ENCODE measurements at regions not wholly inside any gene's neighbourhood (a gene's known extent, or its start where the extent isn't known, plus 50 kb on each side); places are given as distances from the start of the nearest gene placed in this dataset.
"Not testable (repeated sequence)": the region's sequence is repeated elsewhere in the genome, so short reads cannot be mapped to it uniquely, and the experiment has no call there.

DNA sequence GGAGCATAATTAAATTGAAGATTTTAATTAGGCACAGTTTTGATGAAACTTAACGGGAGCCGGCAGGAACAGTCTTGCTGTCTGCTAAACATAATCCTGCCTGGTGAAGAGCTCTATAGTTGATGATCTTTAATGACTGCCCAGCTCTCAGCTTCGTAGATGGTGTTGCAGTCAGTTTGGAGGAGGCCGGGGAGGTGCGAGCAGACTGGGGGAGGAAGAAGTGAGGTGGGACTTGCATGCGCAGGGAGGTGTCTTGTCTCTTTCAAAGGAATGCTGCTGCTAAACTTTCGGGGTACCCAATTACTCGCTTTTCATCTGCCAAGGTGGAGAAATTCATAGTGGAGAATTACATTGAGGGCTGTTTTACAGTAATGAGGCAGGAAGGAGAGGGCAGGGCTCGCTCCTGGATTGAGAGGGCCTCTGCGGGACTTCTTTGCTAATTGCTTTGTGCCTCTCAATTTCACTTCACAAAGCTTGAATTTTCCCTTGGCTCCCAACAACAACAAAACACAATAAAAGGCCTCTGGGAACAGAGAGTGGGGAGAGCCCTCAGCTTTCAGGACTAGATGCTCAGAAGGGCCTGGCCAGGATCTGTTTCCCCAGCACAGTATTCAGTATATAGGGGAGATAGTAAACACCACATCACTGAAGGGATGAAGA lies 257.9 kb upstream of the ADRA1B start:
- DNase-seq = no peak

DNA sequence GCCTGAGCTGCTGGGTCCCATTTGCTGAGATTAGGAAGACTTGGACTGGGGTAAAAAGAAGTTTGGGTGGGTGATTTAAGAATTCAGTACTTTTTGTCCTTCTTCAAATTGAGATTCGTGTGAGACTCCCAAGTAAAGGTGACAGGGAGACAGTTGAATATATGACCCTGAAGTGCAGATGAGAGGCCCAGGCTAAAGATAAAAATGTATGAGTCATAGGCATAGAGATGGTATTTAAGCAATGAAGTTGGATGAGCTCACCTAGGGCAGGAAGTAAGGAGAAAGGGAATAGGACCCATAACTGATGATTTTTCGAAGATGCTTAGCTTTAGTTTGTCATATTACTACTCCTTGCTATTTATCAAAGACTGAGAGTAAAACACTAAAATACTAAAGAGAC lies 255.9 kb upstream of the ADRA1B start:
- DNase-seq = no peak

DNA sequence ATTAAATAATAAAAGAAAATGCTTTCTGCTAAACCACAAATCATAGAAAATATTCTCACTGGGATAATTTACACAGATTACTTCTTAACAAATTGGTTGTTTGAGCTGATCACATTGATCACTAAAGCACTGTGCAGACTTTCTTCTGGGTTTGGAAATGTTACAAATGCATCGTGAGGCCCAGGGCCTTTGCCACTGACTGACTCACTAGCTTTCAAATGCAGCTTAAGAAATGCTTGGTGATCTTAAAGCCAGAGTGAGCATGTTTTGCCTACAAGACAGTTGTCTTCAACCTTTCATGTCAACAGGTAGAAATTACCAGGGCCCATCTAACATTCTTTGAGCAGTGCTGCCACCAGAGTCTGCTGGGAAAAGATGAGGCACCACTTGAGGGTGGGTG lies 252.3 kb upstream of the ADRA1B start:
- DNase-seq = no peak

DNA sequence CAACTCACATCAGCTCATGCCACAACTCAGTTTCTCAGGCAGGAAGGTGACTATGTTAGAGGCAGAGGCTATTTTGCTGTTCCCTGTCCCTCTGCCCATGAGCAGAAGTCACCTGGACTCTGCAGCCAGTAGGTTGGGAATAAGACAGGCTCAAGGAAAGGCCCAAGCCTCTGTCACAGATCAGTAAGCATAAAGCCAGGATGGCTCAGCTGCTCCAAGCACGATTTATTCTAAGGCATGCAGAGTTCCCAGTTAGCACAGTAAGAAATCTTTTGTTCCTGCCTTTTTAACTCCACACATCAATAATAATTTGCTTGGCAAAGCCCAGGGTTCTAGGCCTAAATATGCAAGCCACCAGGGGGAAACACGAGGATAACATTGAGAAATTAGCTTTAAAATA lies 249.0 kb upstream of the ADRA1B start:
- DNase-seq = no peak

DNA sequence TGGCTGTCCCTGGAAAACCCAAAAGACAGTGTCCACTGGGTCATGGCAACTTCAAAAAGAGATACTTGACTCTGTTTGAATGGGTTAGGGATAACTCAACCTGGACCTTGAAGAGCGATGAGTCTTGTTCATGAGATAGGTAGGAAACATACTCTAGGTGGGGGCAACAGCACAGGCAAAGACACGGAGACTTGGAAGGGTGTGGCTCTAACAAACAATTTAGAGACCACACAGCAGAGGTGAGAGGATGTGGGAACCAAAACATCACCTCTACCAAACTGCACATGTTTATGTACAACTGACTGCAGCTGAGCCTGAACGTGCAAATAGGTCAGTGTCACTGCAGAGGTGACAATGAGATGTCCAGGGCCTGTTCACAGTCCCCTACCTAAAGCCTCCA lies 247.7 kb upstream of the ADRA1B start:
- no peak for DNase-seq

DNA sequence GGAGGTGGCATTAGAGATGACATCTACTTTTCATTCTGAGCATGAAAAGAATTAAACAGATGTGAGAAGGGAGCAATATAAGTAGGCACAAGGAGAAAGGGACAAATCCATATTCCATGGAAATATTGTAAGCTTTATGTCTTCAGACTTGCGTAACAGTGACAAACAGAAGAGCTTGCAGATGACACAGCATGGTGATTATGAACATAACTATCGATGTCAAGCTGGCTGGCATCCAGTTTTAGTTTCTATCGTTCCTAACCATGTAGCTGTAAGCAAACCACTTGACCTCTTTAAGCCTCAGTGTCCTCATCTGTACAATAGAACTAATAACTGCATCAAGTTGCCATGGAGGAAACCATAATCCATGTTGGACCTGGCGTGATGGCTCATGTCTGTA lies 246.7 kb upstream of the ADRA1B start:
- DNase-seq = no peak

DNA sequence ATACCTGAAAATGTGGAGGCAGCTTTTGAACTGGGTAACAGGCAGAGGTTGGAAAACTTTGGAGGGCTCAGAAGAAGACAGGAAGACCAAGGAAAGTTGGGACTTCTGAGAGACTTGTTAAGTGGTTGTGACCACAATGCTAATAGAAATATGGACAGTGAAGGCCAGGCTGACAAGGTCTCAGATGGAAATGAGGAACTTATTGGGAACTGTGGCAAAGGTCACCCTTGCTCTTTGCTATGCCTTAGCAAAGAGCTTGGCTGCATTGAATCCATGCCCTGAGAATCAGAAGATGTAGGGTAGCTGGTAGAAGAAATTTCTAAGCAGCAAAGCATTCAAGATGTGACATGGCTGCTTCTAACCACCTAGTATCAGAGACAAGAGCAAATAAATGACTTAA lies 244.4 kb upstream of the ADRA1B start:
- DNase-seq = no peak

DNA sequence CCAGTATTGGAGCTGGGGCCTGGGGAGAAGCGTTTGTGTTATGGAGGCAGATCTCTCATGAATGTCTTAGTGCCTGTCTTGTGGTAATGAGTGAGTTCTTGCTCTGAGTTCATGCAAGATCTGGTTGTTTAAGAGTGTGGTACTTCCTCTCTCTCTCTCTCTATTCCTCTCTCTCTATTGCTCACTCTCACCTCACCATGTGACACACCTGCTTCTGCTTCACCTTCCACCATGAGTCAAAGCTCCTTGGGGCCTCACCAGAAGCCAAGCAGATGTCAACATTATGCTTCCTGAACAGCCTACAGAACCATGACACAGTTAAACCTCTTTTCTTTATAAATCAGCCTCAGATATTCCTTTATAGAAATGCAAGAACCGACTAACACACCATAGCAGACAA lies 242.7 kb upstream of the ADRA1B start:
- DNase-seq = no peak

DNA sequence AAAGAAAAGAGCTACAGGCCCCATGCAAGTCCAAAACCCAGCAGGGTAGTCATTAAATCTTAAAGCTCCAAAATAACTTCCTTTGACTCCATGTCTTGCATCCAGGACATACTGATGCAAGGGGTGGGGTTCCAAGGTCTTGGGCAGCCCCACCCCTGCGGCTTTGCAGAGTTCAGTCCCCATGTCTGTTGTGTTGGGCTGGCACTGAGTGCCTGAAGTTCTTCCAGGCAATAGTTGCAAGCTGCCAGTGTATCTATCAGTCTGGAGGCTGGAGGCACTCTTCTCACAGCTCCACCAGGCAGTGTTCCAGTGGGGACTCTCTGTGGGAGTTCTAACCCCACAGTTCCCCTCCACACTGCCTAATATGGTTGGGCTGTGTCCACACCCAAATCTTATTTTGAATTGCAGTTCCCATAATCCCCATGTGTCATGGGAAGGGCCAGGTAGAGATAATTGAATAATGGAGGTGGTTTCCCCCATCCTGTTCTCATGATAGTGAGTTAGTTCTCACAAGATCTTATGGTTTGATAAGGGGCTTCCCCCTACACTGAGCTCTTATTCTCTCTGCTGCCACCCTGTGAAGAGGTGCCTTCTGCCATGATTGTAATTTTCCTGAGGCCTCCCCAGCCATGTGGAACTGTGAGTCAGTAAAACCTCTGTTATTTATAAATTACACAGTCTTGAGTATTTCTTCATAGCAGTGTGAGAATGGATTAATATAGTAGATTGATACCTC lies 237.5 kb upstream of the ADRA1B start:
- DNase-seq = no peak

DNA sequence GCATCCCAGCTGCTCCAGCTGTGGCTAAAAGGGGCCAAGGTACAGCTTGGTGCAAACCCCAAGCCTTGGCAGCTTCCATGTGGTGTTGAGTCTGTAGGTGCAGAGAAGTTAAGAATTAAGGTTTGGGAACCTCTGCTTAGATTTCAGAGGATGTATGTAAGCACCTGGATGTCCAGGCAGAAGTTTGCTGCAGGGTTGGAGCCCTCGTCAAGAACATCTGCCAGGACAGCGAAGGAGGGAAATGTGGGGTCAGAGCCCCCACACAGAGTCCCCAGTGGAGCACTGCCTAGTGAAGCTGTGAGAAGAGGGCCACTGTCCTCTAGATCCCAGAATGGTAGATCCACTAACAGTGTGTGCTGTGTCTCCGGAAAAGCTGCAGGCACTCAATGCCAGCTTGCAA lies 236.2 kb upstream of the ADRA1B start:
- no peak for DNase-seq

DNA sequence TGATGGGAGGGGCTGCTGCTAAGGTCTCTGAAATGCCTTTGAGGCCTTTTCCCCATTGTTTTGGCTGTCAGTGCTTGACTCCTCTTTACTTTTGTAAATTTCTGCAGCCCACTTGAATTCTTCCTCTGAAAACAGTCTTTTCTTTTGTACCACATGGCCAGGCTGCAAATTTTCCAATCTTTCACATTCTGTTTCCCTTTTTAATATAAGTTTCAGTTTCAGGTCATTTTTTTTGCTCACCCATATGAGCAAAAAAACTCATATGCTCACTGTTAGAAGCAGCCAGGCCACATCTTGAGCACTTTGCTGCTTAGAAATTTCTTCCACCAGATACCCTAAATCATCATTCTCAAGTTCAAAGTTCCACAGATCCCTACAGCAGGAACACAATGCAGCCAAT lies 234.6 kb upstream of the ADRA1B start:
- DNase-seq = no peak

DNA sequence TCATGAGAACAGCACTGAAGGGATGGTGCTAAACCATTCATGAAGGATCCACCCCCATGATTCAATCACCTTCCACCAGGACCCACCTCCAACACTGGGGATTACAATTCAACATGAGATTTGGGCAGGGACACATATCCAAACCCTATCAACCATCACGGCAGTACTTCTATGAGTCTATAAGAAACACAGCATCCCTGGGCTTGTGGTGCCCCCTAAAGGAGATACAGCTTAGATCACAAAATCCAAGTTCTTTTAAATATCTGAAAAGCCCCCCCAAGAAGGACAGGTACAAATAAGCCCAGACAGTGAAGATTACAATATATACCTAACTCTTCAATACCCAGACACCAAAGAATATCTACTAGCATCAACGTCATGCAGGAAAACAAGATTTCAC lies 233.7 kb upstream of the ADRA1B start:
- DNase-seq = no peak

DNA sequence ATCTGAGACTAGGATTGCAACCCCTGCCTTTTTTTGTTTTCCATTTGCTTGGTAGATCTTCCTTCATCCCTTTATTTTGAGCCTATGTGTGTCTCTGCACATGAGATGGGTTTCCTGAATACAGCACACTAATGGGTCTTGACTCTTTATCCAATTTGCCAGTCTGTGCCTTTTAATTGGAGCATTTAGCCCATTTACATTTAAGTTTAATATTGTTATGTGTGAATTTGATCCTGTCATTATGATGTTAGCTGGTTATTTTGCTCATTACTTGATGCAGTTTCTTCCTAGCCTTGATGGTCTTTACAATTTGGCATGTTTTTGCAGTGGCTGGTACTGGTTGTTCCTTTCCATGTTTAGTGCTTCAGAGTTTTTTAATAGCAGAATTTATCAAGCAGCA lies 228.4 kb upstream of the ADRA1B start:
- not testable (repeated sequence) for DNase-seq

DNA sequence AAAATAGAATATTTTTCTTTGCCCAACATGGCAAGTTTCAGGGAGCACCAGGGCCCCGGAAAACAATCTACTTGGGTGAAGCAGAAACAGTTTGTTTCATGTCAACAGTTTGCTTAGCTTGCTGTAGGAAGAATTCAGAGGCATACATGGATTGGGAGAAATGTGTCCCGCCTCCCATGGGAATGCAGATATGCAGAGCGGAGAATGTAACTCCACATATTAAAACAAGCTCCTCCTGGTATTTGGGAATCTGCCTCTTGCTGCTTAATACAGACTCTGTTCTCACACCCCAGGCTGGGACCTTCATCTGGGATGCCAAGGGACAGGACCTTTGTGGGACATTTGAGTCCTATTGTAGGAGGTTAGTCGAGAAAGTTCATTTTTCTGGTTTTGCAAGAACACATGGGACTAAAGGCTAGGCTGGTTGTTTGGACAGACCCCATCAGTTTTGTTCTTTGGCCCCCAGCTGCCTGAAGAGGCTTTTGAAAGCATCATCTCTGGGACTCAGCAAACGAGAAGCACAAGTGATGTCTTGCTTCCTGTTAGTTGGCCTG lies 220.5 kb upstream of the ADRA1B start:
- no peak for DNase-seq

DNA sequence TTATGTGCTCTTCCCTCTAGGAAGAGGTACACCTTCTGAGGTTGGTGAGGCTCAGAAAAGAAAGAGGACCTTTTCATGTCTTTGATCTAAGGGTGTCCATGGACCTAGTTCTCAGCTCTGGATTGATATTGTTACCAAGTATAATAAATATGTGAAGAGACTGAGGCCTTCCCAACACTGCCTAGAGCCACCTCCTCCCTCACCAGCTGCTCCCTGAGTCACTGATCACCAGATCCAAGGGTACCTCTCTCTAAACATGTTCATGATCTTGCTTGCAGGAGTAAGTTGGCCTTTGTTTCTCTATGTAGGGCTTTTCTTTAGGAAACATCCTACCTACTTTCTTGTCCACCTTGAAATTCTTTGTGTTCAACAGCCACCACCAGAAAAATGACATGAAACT lies 218.8 kb upstream of the ADRA1B start:
- DNase-seq = no peak

DNA sequence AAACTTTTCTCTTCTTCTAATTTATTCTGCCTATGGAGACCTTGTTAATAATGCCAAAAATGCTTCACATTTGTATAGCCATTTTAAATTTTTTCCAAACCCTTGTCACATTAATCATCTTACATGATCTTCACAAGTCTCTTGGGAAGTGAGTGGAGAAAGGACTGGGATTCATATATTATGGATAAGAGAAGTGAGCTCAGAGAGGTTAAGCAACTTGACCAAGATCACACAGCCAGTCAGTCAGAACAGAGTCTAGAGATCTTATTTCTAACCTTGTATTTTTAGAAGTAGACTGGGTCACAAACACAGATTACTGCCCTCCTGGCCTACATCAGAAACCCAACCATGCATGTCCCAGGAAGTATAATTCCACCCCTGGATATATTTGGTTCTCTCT lies 218.0 kb upstream of the ADRA1B start:
- no peak for DNase-seq

DNA sequence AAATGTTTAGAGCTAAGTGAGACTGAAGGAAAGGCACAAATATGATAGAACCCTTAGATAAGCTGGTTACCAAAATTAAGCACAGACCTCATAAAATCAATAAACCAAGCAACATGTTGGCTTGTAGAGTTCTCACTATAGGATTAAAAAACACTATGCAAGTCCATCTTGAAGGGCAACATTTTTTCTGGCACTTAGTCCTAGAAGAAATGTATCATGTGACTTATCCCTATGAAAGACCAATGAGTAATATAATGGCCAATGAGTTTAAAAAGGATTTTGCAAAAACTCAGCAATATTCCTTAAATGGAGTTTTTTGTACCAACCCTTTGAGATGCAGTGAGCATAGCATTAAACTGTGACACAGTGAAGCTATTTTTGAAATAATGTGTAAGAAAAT lies 216.3 kb upstream of the ADRA1B start:
- no peak for DNase-seq

DNA sequence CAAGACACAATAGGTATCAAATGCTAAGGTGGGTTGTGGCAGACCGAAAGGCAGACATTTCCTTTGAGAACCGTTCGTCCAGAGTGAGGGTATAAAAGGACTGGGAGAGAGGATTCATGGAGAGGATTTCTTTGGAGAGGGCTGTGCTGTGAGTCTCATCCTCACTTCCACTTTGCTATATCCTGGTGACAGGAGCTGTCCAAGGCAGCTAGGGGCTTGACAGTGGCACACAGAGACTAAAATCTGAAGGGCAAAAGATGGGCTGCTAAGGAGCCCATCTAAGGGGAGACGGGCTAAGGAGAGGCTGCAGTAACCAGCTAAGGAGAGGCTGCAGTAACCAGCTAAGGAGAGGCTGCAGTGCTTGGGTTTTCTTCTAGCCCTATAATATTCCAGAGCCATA lies 214.0 kb upstream of the ADRA1B start:
- DNase-seq = no peak

DNA sequence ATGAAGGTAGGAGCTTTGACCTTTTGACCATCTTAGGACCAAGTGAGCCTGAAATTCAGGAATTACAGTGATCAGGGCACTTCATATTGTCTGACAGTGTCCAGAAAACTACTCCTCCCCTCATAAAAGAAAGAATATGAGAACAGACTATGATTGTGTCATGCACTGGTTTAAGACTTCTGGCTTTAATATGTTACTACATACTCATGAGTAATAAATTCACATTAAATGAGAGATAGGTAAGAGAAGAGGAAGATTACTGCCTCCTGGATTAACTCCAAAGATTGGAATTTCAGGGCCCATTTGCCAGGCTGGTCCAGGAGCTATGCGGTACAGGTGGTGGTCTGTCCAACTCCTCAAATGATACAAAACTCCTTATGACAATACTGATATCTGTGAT lies 213.5 kb upstream of the ADRA1B start:
- DNase-seq = no peak

DNA sequence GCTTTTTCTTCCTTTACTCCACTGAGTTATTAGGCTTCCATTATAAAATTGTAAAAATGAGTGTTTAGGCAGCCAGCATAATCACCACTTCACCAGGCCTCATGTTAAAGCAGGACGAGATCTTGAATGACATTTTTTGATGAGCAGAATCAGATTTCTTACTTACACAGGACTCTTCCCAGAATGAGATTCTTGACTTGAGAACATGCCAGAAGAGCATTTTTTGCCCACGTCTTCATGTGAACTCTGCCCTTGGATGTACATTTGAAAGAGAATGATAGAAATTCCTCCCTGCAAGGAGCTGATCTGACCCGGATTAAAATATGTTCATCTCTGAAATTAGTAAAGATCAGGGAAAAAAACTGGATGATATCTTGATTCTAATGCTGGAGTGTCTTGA lies 212.1 kb upstream of the ADRA1B start:
- DNase-seq = no peak

DNA sequence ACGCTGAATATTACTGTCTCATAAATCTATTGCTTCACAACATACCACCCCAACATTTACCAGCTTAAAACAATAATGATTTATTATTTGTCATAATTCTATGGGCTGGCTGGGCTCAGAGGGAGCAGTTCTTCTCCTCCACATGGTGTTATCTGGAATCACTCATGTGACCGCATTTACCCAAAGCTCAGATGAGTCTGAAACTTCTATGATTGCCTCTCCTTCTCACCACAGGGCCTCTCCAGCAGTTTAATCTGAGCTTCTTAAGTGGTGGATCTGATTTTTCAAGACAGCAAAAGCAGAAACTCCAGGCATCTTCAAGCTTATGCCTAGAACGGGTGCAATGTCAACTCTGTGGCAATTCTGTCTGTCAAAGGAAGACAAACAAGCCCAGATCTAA lies 210.3 kb upstream of the ADRA1B start:
- no peak for DNase-seq

DNA sequence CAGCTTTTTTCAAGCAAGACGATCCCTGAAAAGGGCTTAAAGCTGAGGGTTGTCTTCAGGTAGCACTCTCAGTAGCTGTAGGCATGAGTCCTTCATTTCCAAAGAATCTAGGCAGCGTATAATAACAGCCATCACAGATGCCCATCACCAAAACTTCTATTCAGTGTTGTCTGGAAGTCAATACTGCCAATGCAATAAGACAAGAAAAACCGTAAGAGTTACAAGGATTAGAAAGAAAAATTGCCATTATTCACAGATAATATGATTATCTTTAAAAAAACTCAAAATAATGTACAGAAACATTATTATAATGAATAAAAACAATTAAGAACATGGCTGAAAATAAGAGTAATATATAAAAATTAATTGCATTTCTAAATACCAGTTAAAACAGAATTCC lies 208.2 kb upstream of the ADRA1B start:
- no peak for DNase-seq

DNA sequence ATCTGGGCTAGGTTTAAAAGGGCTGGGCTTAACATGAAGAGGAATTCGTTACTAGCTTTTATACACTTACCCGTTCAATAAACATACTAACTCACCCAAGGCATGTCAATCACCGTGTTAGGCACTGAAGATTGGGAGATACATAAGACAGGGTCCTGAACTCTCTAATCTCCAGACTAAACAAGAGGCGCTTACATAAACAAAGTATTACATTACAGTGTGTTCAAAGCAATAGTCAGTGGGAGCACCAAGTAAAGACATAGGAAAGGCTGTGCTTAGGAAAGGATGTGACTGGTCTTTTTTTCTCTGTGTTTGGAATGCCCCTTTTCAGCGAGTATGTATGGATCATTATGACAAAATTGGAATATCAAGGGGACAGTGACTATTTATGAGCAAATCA lies 203.6 kb upstream of the ADRA1B start:
- DNase-seq = no peak

DNA sequence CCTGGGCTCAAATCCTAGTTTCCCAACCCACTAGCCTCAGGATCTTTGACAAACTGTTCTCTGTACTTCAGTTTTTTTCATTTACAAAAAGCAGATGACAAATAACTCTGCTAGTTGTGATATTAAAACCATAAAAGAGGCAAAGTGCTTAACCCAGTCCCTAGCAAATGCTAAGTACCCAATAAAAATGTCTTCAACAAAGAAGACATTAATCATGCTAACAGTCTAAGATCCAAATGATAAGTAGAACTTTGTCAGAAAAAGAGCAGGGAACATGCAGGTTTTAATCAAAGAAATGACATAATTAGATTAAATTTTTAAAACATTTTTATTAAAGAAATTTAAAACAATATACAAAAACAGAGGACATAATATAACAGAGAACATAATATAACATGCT lies 203.0 kb upstream of the ADRA1B start:
- no peak for DNase-seq

DNA sequence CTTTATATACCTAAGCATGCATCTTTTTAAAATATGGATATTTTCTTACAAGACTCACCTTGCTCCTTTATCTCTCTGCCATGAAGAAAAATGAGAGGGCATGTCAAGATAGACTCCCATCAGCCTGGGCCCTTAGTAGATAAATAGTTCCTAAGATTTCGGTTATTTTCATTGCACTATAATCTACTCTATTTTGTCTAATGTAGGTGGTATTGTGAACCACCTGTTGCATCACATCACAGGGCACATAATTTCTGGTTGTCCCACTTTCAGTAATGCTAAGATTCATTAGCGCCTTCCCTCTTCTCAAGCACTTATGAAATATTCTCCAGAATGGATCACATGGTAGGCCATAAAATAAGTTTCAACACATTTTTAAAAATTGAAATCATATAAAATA lies 202.5 kb upstream of the ADRA1B start:
- no peak for DNase-seq

Data from activated CD8-positive, alpha-beta memory T cell treated with anti-CD3 and anti-CD28 coated beads, Interleukin-2, amount 50 U/mL, for 4 hours (primary cell).